HG03378 (cell line): ENCODE measurements at regions not wholly inside any gene's neighbourhood (a gene's known extent, or its start where the extent isn't known, plus 50 kb on each side); places are given as distances from the start of the nearest gene placed in this dataset.

Experiments
- ATAC-seq: cut with Tn5 transposase; IDR thresholded peaks from one replicate; pipeline ENCODE4 v1.9.1; 2021; ENCODE audit warnings: mild to moderate bottlenecking, moderate library complexity; ENCODE audit not compliant: unreplicated experiment

- no peak for ATAC-seq
Measured at GRCh38 chr6:19312241-19312978, 524.8 kb upstream of the ID4 start.

GRCh38 chr6:19317431-19317986, 519.7 kb upstream of the ID4 start:
- ATAC-seq = no peak

GRCh38 chr6:19319005-19319404, 518.2 kb upstream of the ID4 start:
- ATAC-seq = no peak

DNA sequence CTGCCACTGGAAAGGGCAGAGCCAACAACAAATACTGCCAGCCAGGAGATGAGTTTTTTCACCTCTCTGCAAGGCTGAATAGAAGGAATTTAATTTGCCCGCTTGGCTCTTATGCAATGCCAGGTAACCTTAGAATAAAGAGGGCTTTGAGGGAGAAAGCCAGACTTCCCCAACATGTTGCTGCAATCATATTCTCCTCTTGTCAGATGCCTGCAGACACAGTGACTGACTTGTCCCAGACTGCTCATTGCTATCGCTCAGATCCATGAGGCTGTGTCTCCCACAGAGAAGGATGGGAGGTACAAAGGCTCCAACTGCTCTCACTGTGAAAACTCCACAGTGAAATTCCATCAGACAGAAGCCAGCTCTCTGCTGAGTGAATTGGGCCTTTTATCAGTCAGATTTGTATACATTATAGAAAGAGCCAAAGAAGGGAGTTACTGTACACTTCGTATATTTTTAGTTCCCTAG, 517.0 kb upstream of the ID4 start:
- no peak for ATAC-seq

DNA sequence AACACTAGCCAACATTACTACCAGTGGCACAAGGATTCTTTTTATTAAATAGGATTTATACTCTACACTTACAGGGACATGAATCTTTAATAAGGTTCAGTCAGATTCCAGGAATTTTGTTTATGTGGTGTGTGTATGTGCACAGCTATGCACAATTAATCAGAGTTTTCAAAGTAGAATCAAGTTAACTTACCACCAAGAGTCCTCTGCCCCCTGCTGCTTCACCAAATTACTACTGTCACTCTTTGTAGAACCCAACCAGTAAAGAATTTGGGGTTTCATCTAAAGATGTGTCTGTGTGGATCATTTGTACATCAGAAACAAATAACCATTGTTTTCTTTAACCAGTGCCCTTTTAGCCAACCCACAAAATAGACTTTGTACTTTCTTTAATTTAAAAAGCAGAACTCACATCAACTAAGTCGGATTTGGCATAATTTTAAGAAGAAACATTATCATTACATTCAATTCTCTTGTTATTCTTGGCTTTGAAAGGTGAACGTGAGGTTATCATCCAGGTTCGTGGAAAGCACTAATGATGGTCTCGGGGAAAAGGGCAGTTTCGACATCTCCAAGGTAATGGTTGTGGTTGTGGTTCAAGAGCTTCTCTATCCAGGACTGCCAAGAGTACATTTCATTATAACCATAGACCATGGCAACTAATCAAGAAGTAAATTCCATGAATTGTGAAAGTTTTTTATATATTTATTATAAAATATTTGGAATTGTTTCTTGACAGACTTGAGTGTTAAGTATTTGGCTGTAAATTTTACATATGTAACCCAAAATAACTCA, 514.3 kb upstream of the ID4 start:
- no peak for ATAC-seq

DNA sequence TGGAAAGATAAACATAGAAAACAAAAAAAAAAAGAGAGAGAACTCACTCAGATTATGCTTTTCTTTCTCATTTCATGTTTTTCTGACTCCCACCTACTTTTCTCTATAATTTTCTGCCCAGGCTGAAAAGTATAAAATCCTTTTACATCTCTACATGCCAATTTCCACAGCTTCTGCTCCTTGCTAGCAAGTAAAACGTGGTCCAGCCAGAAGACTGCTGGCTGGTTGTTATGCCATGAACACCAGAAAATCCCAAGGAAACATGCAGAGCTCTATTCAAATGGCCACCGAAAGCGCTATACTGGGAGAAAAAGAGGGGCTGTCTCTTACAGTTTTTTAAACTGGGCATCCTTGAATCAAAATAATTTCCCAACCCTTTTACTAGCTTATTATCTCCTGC, 512.8 kb upstream of the ID4 start:
- no peak for ATAC-seq

- ATAC-seq = no peak
Measured at GRCh38 chr6:19325335-19325789, 511.8 kb upstream of the ID4 start.

- no peak for ATAC-seq
Measured at GRCh38 chr6:19327241-19327640, 509.9 kb upstream of the ID4 start.

- no peak for ATAC-seq
Measured at GRCh38 chr6:19327661-19328060, 509.5 kb upstream of the ID4 start.

- ATAC-seq = no peak
Measured at GRCh38 chr6:19329078-19329477, 508.1 kb upstream of the ID4 start.

DNA sequence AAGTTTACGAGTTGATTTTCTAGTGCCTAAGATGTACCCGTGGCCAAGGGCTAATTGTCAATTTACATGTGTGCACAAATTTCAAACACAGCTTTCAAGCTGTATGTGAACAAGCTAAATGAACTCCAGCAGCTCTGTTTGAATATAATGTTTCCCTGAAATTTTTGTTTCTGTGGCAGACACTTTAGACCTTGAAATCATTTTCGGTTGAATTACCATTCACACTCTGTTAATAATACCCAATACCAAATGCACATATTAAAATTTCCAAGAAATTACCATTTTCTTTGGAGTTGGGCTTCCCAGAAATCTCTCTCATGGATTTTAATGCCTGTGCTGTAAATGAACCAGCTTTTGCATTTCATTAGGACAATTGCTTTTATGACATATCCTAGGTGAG, 506.1 kb upstream of the ID4 start:
- no peak for ATAC-seq

- ATAC-seq = no peak
Measured at GRCh38 chr6:19332806-19333460, 504.2 kb upstream of the ID4 start.

DNA sequence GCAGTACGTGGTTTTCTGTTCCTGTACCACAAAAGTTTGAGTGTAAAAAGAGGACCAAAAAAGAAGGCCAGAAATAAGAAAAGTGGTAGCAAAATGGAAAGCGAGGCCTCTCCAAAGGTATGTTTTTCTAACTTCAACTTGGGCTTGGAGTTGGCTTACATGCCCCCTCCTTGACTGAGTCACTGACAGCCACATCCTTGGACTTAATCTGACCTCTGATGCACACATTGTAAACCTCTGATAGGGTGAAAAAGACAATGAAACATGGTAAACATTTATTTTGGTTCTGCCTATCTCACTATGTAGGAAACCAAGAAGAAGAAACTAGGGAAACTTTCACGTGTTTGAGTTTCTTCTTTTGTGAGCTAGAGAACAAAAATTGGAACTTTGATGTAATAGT, 503.2 kb upstream of the ID4 start:
- ATAC-seq = no peak

- no peak for ATAC-seq
Measured at GRCh38 chr6:19336579-19336978, 500.6 kb upstream of the ID4 start.

DNA sequence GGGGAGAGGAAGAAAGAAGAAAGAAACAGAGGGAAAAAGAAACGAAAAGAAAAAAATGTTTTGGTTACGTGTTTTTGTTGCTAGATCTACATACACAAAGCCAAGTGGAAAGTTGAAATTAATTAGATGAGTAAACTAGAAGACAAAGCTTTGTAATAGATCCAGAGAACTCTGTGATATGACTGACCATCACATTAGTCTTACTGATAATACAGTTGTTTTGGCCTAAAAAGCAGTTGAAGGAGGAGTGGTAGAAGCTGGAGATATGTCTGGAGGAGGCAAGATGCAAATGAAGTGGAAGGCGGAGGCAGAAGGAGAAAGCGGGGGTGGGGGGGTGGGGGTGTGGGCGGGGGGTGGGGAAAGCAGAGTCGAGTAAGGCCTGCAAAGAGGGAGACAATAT, 500.1 kb upstream of the ID4 start:
- no peak for ATAC-seq

- no peak for ATAC-seq
Measured at GRCh38 chr6:19342616-19343015, 494.6 kb upstream of the ID4 start.

DNA sequence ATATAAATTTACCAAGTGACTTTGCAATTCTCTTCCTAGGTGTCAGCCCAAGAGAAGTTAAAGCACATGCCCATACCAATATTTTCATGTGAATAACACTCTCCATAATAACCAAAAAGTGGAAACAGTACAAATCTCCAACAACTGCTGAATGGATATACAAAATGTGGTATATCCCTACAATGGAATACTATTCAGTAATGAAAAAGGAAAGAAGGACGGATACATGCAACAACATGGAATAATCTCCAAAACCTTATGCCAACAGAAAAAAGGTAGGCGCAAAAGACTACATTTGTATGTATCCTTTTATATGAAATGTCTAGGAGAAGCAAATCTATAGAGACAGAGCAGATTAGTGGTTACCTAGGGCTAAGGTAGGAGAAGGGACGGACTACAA, 487.7 kb upstream of the ID4 start:
- ATAC-seq = no peak

DNA sequence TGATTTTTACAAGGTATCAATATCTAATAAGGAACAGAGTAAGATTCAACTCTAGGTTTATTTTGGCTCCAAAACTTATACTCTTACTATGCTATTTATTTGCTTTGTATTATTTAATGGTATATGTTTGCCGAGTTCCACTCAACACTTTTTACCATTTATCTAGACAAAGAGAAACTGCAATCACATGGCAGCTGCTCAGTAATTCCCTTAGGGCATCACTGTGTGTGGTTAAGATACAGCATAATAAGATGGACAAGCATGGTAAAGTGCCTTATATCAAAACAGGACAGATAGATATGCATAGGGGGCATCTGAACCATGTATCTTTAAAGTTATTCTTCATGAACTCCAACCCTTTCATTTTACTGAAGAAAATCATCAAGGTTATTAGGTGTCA, 483.0 kb upstream of the ID4 start:
- ATAC-seq = no peak

DNA sequence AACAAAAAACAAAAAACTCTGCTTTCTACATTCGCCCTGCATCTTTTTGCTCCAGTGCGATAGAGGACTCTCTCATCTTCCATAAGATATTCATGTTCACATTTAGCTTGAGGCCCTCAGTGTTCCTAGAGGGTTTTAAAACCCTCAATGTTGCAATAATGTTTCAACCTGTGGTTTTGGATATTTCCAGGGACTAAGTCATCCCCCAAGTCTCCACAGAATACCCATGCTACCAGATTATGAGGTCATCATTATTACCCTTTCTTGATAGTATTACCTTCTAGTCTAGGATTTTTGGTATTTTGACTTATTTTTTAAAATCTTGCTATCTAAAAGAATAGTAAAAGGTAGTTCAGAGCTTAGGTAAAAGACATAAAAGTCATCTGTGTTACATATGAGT, 480.5 kb upstream of the ID4 start:
- no peak for ATAC-seq

DNA sequence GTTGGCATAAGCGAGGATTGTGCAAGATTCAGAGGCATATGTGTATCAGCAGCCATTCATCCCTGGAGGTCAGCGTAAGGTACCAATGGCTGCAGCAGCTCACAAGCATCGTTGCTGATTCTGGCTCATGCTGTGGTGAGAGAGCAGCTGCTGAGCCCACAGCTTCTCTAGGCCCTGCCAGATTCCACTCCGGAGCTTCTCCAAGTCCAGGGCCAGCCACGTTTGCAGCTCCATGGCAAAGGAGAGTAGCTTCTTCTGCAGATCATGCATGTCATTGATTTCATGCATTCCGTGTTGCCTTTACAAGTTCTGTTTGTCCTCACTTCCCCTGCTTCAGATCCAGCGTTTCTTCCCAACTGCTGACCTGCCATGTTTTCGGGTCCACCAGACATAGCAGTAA, 474.8 kb upstream of the ID4 start:
- ATAC-seq = no peak

GRCh38 chr6:19368511-19368910, 468.7 kb upstream of the ID4 start:
- ATAC-seq = no peak
